Memory B cell (primary cell): ENCODE measurements at regions not wholly inside any gene's neighbourhood (a gene's known extent, or its start where the extent isn't known, plus 50 kb on each side); places are given as distances from the start of the nearest gene placed in this dataset.

Source experiments
- ATAC-seq: fragments of 150-1000 bp; cut with Tn5 transposase; 2 replicates; pipeline ENCODE4 v1.10.0; 2021; ENCODE audit warnings: low read depth, mild to moderate bottlenecking, moderate library complexity
- DNase-seq, 2 donors: peaks; one replicate each; pipeline ENCODE4 v3.0.0; 2022; ENCODE audit warnings: low spot score in 2 of 2
- H3K27ac Mint-ChIP-seq: one replicate; pipeline ENCODE4 v1.8.0; 2022; ENCODE audit warnings: mild to moderate bottlenecking, moderate library complexity, mixed read lengths
- H3K27me3 Mint-ChIP-seq: one replicate; pipeline ENCODE4 v1.8.0; 2022; ENCODE audit warnings: mixed read lengths
- H3K36me3 Mint-ChIP-seq: one replicate; pipeline ENCODE4 v1.8.0; 2022; ENCODE audit warnings: mild to moderate bottlenecking, mixed read lengths
- H3K4me1 Mint-ChIP-seq: one replicate; pipeline ENCODE4 v1.8.0; 2022; ENCODE audit warnings: mixed read lengths
- H3K4me3 Mint-ChIP-seq: one replicate; pipeline ENCODE4 v1.8.0; 2022; ENCODE audit warnings: mild to moderate bottlenecking, moderate library complexity, mixed read lengths
- H3K9me3 Mint-ChIP-seq: one replicate; pipeline ENCODE4 v1.8.0; 2022; ENCODE audit warnings: mixed read lengths

DNA sequence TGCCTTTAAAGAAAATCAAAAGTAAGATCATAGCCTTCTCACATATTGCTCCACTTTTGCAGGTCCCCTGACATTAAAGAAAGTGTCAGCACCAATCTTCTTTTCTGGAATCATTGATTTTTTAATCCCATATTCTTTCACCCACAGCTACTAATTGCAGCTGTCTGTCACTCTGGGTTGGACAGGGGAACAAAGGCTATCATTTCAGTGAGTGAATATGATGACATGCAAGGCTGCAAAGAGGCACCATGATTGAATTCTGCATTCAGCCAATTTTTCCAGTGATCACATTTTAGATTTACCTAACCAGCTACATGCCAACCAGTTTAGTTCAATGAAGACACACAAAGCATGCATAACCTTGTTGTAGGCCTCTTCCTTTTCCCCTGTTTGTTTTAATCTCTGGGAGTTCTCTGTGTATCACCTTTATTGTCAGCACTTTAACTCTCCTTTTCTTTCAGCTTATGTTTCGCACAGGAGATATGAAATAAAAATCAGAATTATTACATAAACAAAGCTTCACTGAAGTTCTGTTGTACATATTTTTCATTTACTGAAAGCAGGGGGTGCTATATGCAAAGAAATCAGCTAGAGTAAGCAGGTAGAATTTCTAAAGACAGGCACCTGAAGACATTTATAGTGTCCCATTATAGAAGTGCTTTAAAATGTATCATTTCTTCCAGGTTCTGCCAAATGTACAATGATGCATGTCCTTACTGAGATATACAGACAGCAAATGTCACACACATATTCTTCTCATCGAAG, 584.8 kb downstream of the PLA2G4A start:
- Mint-ChIP-seq H3K9me3 (peaks cover 5% of the 10 kb centered on the region), H3K27ac (no peak overlapping the region), H3K4me1 (no peaks in the 10 kb centered on the region), H3K36me3 (no peaks in the 10 kb centered on the region), H3K4me3 (no peak overlapping the region), H3K27me3 (no peaks in the 10 kb centered on the region)
- ATAC-seq (no peak), DNase-seq (no peak)

GRCh38 chr1:187415065-187415464, 586.3 kb downstream of the PLA2G4A start:
- Mint-ChIP-seq H3K36me3 (no peaks in the 10 kb centered on the region), H3K9me3 (peaks cover 6% of the 10 kb centered on the region), H3K27ac (no peak overlapping the region), H3K27me3 (no peaks in the 10 kb centered on the region), H3K4me3 (no peak overlapping the region), H3K4me1 (no peaks in the 10 kb centered on the region)
- DNase-seq (no peak), ATAC-seq (no peak)

GRCh38 chr1:187417520-187417919, 588.8 kb downstream of the PLA2G4A start:
- ATAC-seq (no peak), DNase-seq (no peak)
- Mint-ChIP-seq H3K27ac (no peak overlapping the region), H3K9me3 (peaks cover 4% of the 10 kb centered on the region), H3K27me3 (no peaks in the 10 kb centered on the region), H3K36me3 (no peaks in the 10 kb centered on the region), H3K4me1 (no peaks in the 10 kb centered on the region), H3K4me3 (no peak overlapping the region)

DNA sequence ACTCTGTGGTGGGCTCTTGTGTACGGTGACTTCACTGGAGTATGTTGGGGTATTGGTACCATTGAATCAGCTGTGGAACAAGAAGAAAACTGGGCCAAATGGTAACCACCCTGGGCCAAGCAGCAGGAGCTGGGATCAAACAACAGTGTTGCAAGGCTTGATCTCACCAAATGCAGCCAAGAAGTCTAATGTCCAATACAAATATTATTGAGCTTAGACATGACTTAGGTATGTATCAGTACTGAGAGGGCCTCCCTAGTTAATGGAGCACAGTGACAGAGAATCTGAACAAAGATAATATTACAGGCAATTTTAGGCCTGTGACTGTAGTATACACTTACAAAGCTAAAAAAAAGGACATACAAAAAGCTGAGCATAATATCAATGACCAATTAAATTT, 604.8 kb downstream of the PLA2G4A start:
- Mint-ChIP-seq H3K9me3 (peaks cover 3% of the 10 kb centered on the region), H3K4me3 (no peak overlapping the region), H3K27ac (no peak overlapping the region), H3K4me1 (no peaks in the 10 kb centered on the region), H3K36me3 (no peaks in the 10 kb centered on the region), H3K27me3 (no peaks in the 10 kb centered on the region)
- DNase-seq (no peak), ATAC-seq (no peak)

DNA sequence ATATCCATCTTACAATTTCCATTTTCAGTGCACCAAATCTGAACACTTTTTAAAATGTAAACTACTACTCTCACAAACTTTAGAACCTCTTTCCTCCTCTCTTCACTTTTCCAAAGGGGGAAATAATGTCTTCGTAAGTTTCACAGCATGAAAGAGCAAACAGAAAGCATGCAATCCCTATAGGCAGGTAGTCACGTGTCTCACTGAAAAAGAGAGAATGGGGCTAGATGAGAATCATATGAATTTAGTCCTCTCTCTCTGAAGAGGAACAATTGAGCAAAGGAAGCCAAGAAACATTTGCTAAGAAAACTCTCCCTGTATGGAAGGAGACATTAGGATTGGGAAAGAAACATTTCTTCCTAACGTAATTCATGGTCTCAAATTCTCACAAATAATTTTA, 613.9 kb downstream of the PLA2G4A start:
- Mint-ChIP-seq H3K4me1 (no peaks in the 10 kb centered on the region), H3K36me3 (no peaks in the 10 kb centered on the region), H3K27ac (no peak overlapping the region), H3K4me3 (no peak overlapping the region), H3K9me3 (no peaks in the 10 kb centered on the region), H3K27me3 (no peaks in the 10 kb centered on the region)
- ATAC-seq (no peak), DNase-seq (no peak)

DNA sequence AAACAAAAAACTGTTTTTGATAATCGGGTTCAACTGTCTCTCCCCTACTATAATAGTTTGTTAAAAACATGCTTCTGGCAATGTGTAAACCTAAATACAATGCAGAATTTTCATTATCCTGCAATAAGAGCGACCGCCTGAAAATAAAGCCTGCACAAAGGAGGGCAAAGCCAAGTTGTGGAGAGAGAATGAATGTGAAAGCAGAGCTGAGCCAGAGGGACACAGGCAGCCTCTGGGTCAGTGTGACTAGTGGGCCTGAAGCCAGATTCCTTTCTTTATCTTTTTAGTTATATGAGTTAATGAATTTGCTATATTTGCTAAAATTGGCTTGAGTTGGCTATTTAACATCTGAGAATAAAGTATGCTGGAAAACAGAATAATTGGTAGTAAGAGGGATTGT, 615.2 kb downstream of the PLA2G4A start:
- no peak overlapping the region for H3K27ac Mint-ChIP-seq
- no peaks in the 10 kb centered on the region for H3K36me3 Mint-ChIP-seq
- H3K9me3 Mint-ChIP-seq, result no peaks in the 10 kb centered on the region
- H3K27me3 Mint-ChIP-seq, result no peaks in the 10 kb centered on the region
- H3K4me3 Mint-ChIP-seq, result no peak overlapping the region
- DNase-seq (no peak), ATAC-seq (no peak)
- H3K4me1 Mint-ChIP-seq, result no peaks in the 10 kb centered on the region

- DNase-seq, result no peak
- Mint-ChIP-seq H3K4me3 (no peak overlapping the region), H3K4me1 (no peaks in the 10 kb centered on the region), H3K27ac (no peak overlapping the region), H3K27me3 (no peaks in the 10 kb centered on the region), H3K9me3 (no peaks in the 10 kb centered on the region), H3K36me3 (no peaks in the 10 kb centered on the region)
- ATAC-seq, result no peak
Measured at GRCh38 chr1:187445066-187445465, 616.3 kb downstream of the PLA2G4A start.

- peaks cover 2% of the 10 kb centered on the region for H3K9me3 Mint-ChIP-seq
- DNase-seq (no peak), ATAC-seq (no peak)
- H3K4me1 Mint-ChIP-seq, result no peaks in the 10 kb centered on the region
- H3K4me3 Mint-ChIP-seq, result no peak overlapping the region
- H3K27ac Mint-ChIP-seq, result no peak overlapping the region
- no peaks in the 10 kb centered on the region for H3K36me3 Mint-ChIP-seq
- H3K27me3 Mint-ChIP-seq, result no peaks in the 10 kb centered on the region
Measured at GRCh38 chr1:187451238-187451637, 622.5 kb downstream of the PLA2G4A start.

DNA sequence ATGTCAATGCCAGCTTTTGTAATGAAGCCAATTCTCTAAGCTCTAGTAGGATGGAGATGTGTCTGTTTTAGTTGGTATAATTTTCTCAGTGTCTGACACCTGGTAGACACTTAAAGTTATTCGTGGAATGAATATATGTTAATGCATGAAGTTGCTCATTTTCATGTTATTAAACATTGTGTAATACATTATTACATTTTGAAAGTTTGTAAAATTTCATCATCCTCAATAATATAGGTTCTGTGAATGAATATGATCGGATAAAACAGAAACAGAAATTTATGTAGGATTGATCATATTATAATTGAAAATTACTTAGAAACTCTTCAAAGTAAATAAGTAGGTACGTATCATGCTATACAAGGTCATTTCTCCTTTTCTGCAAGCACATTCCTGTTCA, 625.3 kb downstream of the PLA2G4A start:
- ATAC-seq, result no peak
- Mint-ChIP-seq H3K4me3 (no peak overlapping the region), H3K4me1 (no peaks in the 10 kb centered on the region), H3K36me3 (no peaks in the 10 kb centered on the region), H3K27me3 (no peaks in the 10 kb centered on the region), H3K9me3 (peaks cover 2% of the 10 kb centered on the region), H3K27ac (no peak overlapping the region)
- no peak for DNase-seq

DNA sequence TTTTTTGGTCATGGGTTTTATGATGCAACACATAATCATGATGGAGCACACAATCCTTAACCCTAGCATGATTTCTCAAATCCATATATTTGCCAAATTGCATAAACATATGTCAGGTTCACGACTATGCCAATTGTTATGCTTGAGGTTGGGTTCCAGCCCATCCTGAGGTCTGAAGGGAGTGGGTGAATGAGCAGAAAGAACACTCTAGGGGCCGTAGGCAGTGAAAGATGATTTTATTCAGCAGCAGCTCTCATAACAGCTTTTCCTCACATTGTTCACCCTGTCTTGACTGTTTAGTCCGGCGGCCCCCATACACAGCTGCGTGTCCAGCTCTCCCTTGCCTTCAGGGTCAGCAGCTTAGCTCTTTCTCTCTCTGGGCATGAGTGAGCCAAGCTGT, 627.7 kb downstream of the PLA2G4A start:
- no peaks in the 10 kb centered on the region for H3K27me3 Mint-ChIP-seq
- ATAC-seq, result no peak
- H3K9me3 Mint-ChIP-seq, result peaks cover 2% of the 10 kb centered on the region
- no peaks in the 10 kb centered on the region for H3K36me3 Mint-ChIP-seq
- DNase-seq, result no peak
- H3K4me3 Mint-ChIP-seq, result no peak overlapping the region
- H3K27ac Mint-ChIP-seq, result no peak overlapping the region
- H3K4me1 Mint-ChIP-seq, result no peaks in the 10 kb centered on the region

DNA sequence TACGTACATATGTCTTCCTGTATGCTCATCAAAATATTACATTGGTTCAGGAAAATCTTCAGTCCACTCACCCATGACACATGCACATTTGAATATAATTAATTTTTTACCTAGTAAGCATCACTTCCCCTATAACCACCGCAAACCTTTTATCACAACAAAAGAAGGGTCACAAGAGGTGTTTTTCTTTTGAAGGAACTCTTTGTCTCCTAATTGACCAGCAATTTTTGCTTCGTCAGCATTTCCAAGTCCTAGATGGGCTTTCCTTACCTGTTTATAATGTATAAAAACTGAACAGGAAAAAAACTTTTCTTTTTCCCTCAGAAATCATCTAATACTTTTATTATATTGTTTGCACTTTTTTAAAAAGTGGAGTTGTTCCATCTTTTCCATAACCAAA, 631.3 kb downstream of the PLA2G4A start:
- Mint-ChIP-seq H3K36me3 (peaks cover 2% of the 10 kb centered on the region), H3K9me3 (peaks cover 8% of the 10 kb centered on the region), H3K4me1 (no peaks in the 10 kb centered on the region), H3K27ac (no peak overlapping the region), H3K4me3 (no peak overlapping the region), H3K27me3 (no peaks in the 10 kb centered on the region)
- DNase-seq (no peak), ATAC-seq (no peak)

DNA sequence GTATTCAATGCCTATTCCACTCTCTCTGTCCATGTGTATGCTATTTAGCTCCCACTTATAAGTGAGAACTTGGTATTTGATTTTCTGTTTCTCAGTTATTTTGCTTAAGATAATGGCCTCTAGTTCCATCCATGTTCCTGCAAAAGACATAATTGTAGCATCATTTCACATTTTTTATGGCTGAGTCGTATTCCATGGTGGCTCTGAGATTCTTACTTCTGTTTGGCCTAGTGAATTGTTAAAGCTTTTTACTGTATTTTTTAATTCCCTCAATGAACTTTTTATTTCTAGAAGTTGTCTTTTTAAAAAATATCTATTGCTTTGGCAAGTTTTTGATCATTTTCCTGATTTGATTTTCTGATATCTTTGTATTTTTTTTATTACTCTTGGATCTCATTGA, 635.6 kb downstream of the PLA2G4A start:
- ATAC-seq (no peak), DNase-seq (no peak)
- Mint-ChIP-seq H3K4me3 (no peak overlapping the region), H3K27ac (no peak overlapping the region), H3K36me3 (peaks cover 2% of the 10 kb centered on the region), H3K27me3 (no peaks in the 10 kb centered on the region), H3K9me3 (peaks cover 8% of the 10 kb centered on the region), H3K4me1 (no peaks in the 10 kb centered on the region)

GRCh38 chr1:187465441-187465840, 636.7 kb downstream of the PLA2G4A start:
- Mint-ChIP-seq H3K9me3 (peaks cover 8% of the 10 kb centered on the region), H3K27me3 (no peaks in the 10 kb centered on the region), H3K36me3 (peaks cover 2% of the 10 kb centered on the region), H3K27ac (no peak overlapping the region), H3K4me1 (no peaks in the 10 kb centered on the region), H3K4me3 (no peak overlapping the region)
- ATAC-seq (no peak), DNase-seq (no peak)

DNA sequence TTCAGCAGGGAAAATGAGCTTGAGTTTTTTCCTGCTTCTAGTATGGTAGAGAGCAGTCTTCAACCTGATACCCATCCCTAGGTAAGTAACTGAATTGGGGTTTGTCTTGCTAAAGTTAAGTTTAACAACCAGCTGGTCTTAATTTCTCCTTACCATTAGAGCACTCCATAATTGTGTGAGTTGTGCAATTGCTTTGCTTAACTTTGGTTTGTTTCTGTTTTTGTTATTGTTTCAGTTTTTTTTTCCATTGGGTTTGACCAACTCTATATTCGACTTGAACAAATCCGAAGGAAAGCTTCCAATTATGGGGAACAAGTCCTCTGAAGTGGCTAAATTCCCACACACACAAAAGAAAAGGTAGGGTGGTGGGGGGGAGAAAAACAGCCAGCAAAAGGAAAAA, 641.1 kb downstream of the PLA2G4A start:
- Mint-ChIP-seq H3K36me3 (no peaks in the 10 kb centered on the region), H3K27me3 (no peaks in the 10 kb centered on the region), H3K4me3 (no peak overlapping the region), H3K9me3 (peaks cover 3% of the 10 kb centered on the region), H3K4me1 (no peaks in the 10 kb centered on the region), H3K27ac (no peak overlapping the region)
- DNase-seq, result no peak
- ATAC-seq, result no peak

- no peaks in the 10 kb centered on the region for H3K27me3 Mint-ChIP-seq
Measured at GRCh38 chr1:187471555-187471954, 642.8 kb downstream of the PLA2G4A start.

More at GRCh38 chr1:187471555-187471954, 642.8 kb downstream of the PLA2G4A start:
- ATAC-seq (no peak), DNase-seq (no peak)
- Mint-ChIP-seq H3K4me3 (no peak overlapping the region), H3K27ac (no peak overlapping the region), H3K9me3 (peaks cover 5% of the 10 kb centered on the region), H3K4me1 (no peaks in the 10 kb centered on the region), H3K36me3 (no peaks in the 10 kb centered on the region)
